Thoracic aorta (tissue), 2 donors: ENCODE measurements at regions not wholly inside any gene's neighbourhood (a gene's known extent, or its start where the extent isn't known, plus 50 kb on each side); places are given as distances from the start of the nearest gene placed in this dataset.

Experiments
- ATAC-seq: fragments of 150-250 bp; one replicate; pipeline ENCODE4 v1.8.0; 2017; ENCODE audit warnings: low read depth; ENCODE audit not compliant: insufficient number of reproducible peaks, low FRiP score
- DNase-seq: peaks from one replicate; pipeline ENCODE4 v3.0.0-alpha.2; 2020; ENCODE audit warnings: low spot score
- H3K27ac ChIP-seq, 2 donors: fragments of 200-600 bp; sonication (generic); 1 replicate in 1 of 2; 2 replicates in 1 of 2; pipeline ENCODE4 v1.5.1; 2016; ENCODE audit warnings: mild to moderate bottlenecking in 2 of 2, moderate library complexity in 2 of 2
- H3K27me3 ChIP-seq: fragments of 200-600 bp; sonication (generic); replicated peaks from 2 replicates; pipeline ENCODE4 v1.6.0; 2016; ENCODE audit warnings: mild to moderate bottlenecking; ENCODE audit not compliant: insufficient read depth
- H3K36me3 ChIP-seq: fragments of 200-600 bp; sonication (generic); one replicate; pipeline ENCODE4 v1.5.1; 2016
- H3K4me1 ChIP-seq, 2 donors: fragments of 200-600 bp; sonication (generic); 1 replicate in 1 of 2; 2 replicates in 1 of 2; pipeline versions ENCODE4 v1.5.1 to v1.6.0; 2016; ENCODE audit warnings: low read depth in 2 of 2, mild to moderate bottlenecking in 1 of 2; ENCODE audit not compliant: control insufficient read depth in 1 of 2
- H3K4me3 ChIP-seq: fragments of 200-600 bp; sonication (generic); 2 replicates; pipeline ENCODE4 v1.5.1; 2016; ENCODE audit warnings: mild to moderate bottlenecking
- H3K9me3 ChIP-seq: fragments of 200-600 bp; sonication (generic); 2 replicates; pipeline ENCODE4 v1.5.1; 2016
- TF ChIP-seq, protein P1 (sequence below): fragments of 200-600 bp; sonication (generic); IDR thresholded peaks from one replicate; pipeline ENCODE4 v1.5.1; 2019; ENCODE audit warnings: antibody characterized with exemption

DNA sequence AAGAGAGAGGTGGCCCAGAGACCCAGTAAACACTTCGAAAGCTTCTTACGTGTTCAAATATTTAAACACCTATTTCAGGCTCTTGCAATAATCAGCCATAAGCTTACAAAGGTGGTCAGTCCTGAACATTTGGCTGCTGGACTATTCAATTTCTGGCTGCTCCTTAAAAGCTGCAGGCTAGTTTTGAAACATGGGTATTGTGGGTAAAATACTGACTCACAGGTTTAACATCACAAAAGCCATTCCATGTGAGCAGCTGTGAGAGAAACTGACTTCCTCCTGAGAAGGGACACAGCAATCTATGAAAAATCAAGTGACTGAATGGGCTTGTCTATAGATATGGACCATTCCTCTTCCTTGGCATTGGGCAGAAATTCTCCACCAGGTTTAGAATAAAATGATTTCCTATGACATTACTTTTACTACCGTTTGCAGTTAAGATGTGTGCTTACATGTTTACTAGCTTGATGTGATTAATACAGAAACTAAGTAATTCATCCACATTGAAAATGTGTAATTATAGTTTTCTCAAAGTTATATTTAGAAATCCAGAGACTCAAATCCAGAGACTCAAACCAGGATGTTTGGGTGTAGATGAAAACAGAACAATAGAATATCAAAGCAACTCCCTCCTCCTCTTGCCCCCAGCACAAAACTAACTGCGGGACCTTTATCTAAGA is 252.3 kb downstream of the GATA3 start:
- DNase-seq (no peak), ATAC-seq (no peak)
- Histone ChIP-seq H3K4me3 (no peak overlapping the region), H3K27me3 (no peaks in the 10 kb centered on the region), H3K4me1 (no peaks in the 10 kb centered on the region), H3K9me3 (no peaks in the 10 kb centered on the region), H3K36me3 (no peaks in the 10 kb centered on the region), H3K27ac (no peak overlapping the region)
- TF ChIP-seq, protein P1, sequence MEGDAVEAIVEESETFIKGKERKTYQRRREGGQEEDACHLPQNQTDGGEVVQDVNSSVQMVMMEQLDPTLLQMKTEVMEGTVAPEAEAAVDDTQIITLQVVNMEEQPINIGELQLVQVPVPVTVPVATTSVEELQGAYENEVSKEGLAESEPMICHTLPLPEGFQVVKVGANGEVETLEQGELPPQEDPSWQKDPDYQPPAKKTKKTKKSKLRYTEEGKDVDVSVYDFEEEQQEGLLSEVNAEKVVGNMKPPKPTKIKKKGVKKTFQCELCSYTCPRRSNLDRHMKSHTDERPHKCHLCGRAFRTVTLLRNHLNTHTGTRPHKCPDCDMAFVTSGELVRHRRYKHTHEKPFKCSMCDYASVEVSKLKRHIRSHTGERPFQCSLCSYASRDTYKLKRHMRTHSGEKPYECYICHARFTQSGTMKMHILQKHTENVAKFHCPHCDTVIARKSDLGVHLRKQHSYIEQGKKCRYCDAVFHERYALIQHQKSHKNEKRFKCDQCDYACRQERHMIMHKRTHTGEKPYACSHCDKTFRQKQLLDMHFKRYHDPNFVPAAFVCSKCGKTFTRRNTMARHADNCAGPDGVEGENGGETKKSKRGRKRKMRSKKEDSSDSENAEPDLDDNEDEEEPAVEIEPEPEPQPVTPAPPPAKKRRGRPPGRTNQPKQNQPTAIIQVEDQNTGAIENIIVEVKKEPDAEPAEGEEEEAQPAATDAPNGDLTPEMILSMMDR, result no peak

GRCh38 chr10:8310930-8311329 is 256.4 kb downstream of the GATA3 start:
- Histone ChIP-seq H3K27me3 (no peaks in the 10 kb centered on the region), H3K36me3 (no peaks in the 10 kb centered on the region), H3K4me1 (no peaks in the 10 kb centered on the region), H3K27ac (no peak overlapping the region), H3K9me3 (no peaks in the 10 kb centered on the region), H3K4me3 (no peak overlapping the region)
- TF ChIP-seq, protein P1, result no peak
- DNase-seq, result no peak
- ATAC-seq, result no peak

DNA sequence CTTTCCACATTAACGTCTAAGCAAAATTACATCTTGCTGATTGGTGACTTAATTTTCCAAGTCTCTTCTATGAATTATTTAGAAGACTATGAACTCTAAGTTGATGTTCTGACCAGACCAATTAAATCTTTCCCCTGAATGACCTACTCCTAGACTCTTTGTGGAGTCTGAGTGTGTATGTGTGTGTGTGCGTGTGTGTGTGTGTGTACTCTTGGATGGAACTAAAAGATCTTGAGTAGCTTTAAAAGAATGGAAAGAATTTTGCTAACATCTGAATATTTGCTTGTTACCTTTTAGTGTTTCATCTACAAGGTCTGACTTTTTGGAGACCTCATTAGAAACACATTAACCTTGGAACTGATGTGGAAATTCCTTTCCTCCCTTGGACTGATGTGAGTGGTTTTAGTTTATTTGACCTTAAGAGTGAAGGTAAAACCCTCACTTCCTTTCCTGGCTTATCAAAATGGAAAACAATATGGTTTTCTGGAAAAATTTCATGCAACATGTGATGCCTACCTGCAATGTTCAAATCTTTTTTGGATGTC is 257.1 kb downstream of the GATA3 start:
- H3K27ac ChIP-seq, result no peak overlapping the region
- no peaks in the 10 kb centered on the region for H3K4me1 ChIP-seq
- TF ChIP-seq, protein P1, result no peak
- DNase-seq, result no peak
- H3K36me3 ChIP-seq, result no peaks in the 10 kb centered on the region
- no peaks in the 10 kb centered on the region for H3K27me3 ChIP-seq
- H3K9me3 ChIP-seq, result no peaks in the 10 kb centered on the region
- ATAC-seq, result no peak
- H3K4me3 ChIP-seq, result no peak overlapping the region

DNA sequence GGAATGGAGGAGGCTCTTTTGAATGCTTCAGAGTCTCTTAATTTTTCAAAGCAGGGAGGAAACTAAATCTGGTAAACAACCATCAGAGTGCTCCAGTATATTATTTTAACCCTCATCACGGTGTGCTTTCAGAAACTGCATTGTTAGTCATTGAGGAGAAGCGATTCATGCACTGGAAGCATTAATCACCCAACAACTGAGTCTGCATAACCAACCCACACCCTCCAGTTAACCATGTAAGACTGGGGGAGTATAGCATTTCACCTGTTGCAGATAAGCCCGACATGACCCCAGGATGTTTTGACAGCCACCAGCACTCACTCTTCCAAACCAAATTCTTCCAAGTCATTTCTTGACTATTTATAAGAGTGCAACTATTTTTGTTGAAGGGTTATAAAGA is 257.6 kb downstream of the GATA3 start:
- Histone ChIP-seq H3K4me1 (no peaks in the 10 kb centered on the region), H3K9me3 (no peaks in the 10 kb centered on the region), H3K4me3 (no peak overlapping the region), H3K27ac (no peak overlapping the region), H3K36me3 (no peaks in the 10 kb centered on the region), H3K27me3 (no peaks in the 10 kb centered on the region)
- TF ChIP-seq, protein P1, result no peak
- DNase-seq (no peak), ATAC-seq (no peak)

DNA sequence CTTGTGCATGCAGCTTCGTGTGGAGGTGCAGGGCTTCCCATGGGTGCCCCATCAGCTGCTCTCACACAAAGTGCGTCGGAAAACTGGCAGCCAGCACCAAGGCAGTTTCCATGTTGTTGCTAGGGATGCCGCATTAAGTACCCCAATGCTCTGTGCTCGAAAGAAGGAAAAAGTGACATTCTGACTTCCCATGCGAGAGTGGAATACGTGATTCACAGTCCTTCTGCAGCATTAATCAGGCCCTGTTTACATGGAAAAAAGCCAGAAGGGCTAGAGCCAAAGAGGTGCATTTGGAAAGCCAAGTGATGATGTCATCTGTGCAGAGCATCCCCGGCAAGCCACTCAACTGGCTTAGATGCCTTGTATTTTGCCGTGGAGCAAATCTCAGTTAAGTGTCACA is 258.3 kb downstream of the GATA3 start:
- no peaks in the 10 kb centered on the region for H3K9me3 ChIP-seq
- no peaks in the 10 kb centered on the region for H3K4me1 ChIP-seq
- TF ChIP-seq, protein P1, result no peak
- H3K36me3 ChIP-seq, result no peaks in the 10 kb centered on the region
- no peaks in the 10 kb centered on the region for H3K27me3 ChIP-seq
- DNase-seq (no peak), ATAC-seq (no peak)
- H3K27ac ChIP-seq, result no peak overlapping the region
- H3K4me3 ChIP-seq, result no peak overlapping the region
